SK-N-SH (cell line): ENCODE measurements at regions not wholly inside any gene's neighbourhood (a gene's known extent, or its start where the extent isn't known, plus 50 kb on each side); places are given as distances from the start of the nearest gene placed in this dataset.

Experiments used
- CHD2 ChIP-seq: fragments of 150-350 bp; IDR thresholded peaks from 2 replicates; pipeline ENCODE4 v1.6.1; 2018; ENCODE audit warnings: low read length; ENCODE audit not compliant: partially characterized antibody
- EP300 ChIP-seq, 2 experiments: IDR thresholded peaks; 2 replicates each; pipeline versions ENCODE4 v1.4.0 to v1.6.1; 2012; ENCODE audit warnings: borderline replicate concordance in 1 of 2, low read depth in 1 of 2, low read length in 1 of 2
- EZH2phosphoT487 ChIP-seq: fragments of 200-600 bp; sonication (generic); IDR thresholded peaks from 2 replicates; pipeline ENCODE4 v1.6.1; 2017; ENCODE audit warnings: low read depth, mixed run types, mild to moderate bottlenecking, antibody characterized with exemption, moderate library complexity, borderline replicate concordance
- GABPA ChIP-seq: IDR thresholded peaks from 2 replicates; pipeline ENCODE4 v1.4.0; 2012; ENCODE audit warnings: low read depth, mild to moderate bottlenecking
- MAX ChIP-seq: IDR thresholded peaks from 2 replicates; pipeline ENCODE4 v1.4.0; 2012; ENCODE audit warnings: low read depth
- NFIC ChIP-seq: IDR thresholded peaks from 2 replicates; pipeline ENCODE4 v1.4.0; 2012; ENCODE audit warnings: borderline replicate concordance
- POLR2AphosphoS5 ChIP-seq: IDR thresholded peaks from 2 replicates; pipeline ENCODE4 v1.6.1; 2012; ENCODE audit warnings: low read depth, low read length
- TAF1 ChIP-seq: IDR thresholded peaks from 2 replicates; pipeline ENCODE4 v1.6.1; 2012; ENCODE audit warnings: low read depth, mild to moderate bottlenecking, low read length, moderate library complexity, borderline replicate concordance
- TCF12 ChIP-seq: IDR thresholded peaks from 2 replicates; pipeline ENCODE4 v1.4.0; 2012
- USF2 ChIP-seq: fragments of 150-350 bp; IDR thresholded peaks from 2 replicates; pipeline ENCODE4 v1.6.1; 2017; ENCODE audit warnings: antibody characterized with exemption, low read length, low read depth, borderline replicate concordance
- ZBTB33 ChIP-seq: IDR thresholded peaks from 2 replicates; pipeline ENCODE4 v1.4.0; 2012; ENCODE audit warnings: low read depth, borderline replicate concordance
- TF ChIP-seq, protein P1 (sequence below): fragments of 200-600 bp; sonication (generic); IDR thresholded peaks from 2 replicates; pipeline ENCODE4 v1.6.1; 2017; ENCODE audit warnings: antibody characterized with exemption, mild to moderate bottlenecking, moderate library complexity
- TF ChIP-seq, protein P2 (sequence below): IDR thresholded peaks from 2 replicates; pipeline ENCODE4 v1.6.1; 2012; ENCODE audit warnings: mild to moderate bottlenecking, low read depth, low read length, moderate library complexity

DNA sequence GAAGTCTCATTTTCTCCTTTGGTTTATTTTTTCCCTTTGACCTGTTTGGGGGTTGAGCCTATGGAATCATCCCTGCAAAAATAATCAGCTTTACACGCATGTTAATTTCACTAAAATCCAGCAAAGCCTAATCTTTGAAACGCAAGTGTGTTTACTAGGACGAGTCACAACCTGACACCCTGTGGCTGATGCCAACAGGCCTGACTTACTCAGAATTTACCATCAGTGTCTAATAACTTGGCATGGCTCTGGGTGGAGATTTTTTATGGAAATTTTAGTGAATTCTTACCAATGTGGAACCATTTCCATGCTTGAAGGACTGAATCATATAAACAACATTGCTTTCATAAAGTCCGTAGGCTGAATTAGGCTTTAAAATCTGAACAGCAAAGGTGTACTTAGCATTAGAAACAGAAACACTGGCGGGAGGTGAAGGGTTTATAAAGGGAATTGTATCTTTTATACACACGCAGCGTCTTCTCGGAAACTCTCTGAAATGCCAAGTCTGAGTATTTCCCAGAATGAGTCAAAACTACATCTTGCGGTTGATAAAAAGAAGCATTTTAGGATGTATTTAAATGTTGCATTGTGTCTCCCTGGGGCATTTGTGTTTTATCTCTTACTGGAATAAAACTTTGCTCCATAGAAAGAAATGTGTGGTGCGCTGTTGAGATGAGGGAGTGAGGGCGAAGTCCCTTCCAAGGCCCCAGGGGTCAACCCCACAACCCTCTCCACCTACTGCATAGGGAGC is 81.2 kb downstream of the DACT2 start:
- TF ChIP-seq GABPA: no peak
- no peak for TF ChIP-seq EP300 (IDR thresholded peaks at IDR 0.05; ENCODE audit: borderline replicate concordance in 1 of 2, low read depth in 1 of 2, low read length in 1 of 2)
- TF ChIP-seq, protein P1, sequence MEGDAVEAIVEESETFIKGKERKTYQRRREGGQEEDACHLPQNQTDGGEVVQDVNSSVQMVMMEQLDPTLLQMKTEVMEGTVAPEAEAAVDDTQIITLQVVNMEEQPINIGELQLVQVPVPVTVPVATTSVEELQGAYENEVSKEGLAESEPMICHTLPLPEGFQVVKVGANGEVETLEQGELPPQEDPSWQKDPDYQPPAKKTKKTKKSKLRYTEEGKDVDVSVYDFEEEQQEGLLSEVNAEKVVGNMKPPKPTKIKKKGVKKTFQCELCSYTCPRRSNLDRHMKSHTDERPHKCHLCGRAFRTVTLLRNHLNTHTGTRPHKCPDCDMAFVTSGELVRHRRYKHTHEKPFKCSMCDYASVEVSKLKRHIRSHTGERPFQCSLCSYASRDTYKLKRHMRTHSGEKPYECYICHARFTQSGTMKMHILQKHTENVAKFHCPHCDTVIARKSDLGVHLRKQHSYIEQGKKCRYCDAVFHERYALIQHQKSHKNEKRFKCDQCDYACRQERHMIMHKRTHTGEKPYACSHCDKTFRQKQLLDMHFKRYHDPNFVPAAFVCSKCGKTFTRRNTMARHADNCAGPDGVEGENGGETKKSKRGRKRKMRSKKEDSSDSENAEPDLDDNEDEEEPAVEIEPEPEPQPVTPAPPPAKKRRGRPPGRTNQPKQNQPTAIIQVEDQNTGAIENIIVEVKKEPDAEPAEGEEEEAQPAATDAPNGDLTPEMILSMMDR: no peak
- TF ChIP-seq, protein P2, sequence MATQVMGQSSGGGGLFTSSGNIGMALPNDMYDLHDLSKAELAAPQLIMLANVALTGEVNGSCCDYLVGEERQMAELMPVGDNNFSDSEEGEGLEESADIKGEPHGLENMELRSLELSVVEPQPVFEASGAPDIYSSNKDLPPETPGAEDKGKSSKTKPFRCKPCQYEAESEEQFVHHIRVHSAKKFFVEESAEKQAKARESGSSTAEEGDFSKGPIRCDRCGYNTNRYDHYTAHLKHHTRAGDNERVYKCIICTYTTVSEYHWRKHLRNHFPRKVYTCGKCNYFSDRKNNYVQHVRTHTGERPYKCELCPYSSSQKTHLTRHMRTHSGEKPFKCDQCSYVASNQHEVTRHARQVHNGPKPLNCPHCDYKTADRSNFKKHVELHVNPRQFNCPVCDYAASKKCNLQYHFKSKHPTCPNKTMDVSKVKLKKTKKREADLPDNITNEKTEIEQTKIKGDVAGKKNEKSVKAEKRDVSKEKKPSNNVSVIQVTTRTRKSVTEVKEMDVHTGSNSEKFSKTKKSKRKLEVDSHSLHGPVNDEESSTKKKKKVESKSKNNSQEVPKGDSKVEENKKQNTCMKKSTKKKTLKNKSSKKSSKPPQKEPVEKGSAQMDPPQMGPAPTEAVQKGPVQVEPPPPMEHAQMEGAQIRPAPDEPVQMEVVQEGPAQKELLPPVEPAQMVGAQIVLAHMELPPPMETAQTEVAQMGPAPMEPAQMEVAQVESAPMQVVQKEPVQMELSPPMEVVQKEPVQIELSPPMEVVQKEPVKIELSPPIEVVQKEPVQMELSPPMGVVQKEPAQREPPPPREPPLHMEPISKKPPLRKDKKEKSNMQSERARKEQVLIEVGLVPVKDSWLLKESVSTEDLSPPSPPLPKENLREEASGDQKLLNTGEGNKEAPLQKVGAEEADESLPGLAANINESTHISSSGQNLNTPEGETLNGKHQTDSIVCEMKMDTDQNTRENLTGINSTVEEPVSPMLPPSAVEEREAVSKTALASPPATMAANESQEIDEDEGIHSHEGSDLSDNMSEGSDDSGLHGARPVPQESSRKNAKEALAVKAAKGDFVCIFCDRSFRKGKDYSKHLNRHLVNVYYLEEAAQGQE: no peak
- TF ChIP-seq TAF1: no peak
- no peak for TF ChIP-seq POLR2AphosphoS5
- TF ChIP-seq EZH2phosphoT487: no peak
- no peak for TF ChIP-seq MAX
- TF ChIP-seq CHD2: no peak
- no peak for TF ChIP-seq ZBTB33
- TF ChIP-seq USF2: no peak
- no peak for TF ChIP-seq TCF12
- TF ChIP-seq NFIC: no peak
